ENCODE measurements at regions not wholly inside any gene's neighbourhood (a gene's known extent, or its start where the extent isn't known, plus 50 kb on each side); places are given as distances from the start of the nearest gene placed in this dataset.

- Histone ChIP-seq H3K9ac (ENCODE audit: insufficient read depth in 1 of 2, low read depth in 2 of 2, low read length in 2 of 2) (no peak overlapping the region), H4K20me1 (replicated peaks; ENCODE audit: control insufficient read depth, insufficient read depth, low read length) (no peaks in the 10 kb centered on the region), H3K4me2 (ENCODE audit: insufficient read depth, low read length) (no peak overlapping the region), H3K4me3 (no peak overlapping the region), H3K9me1 (ENCODE audit: control insufficient read depth, insufficient read depth, low read length) (no peaks in the 10 kb centered on the region), H3K27ac (ENCODE audit: extremely low read depth, low read depth, low read length) (no peak overlapping the region), H3K79me2 (ENCODE audit: control insufficient read depth, insufficient read depth, low read length) (no peaks in the 10 kb centered on the region), H3K4me1 (replicated peaks in 1 of 2; ENCODE audit: control insufficient read depth in 2 of 2, insufficient read depth in 2 of 2, low read length in 2 of 2) (no peaks in the 10 kb centered on the region), H2AFZ (ENCODE audit: low read depth, low read length) (no peak overlapping the region), H3K9me3 (replicated peaks; ENCODE audit: control insufficient read depth, insufficient read depth, low read depth, low read length) (no peaks in the 10 kb centered on the region), H3K27me3 (ENCODE audit: control insufficient read depth in 2 of 2, insufficient read depth in 2 of 2, low read length in 2 of 2) (no peaks in the 10 kb centered on the region), H3K36me3 (ENCODE audit: control insufficient read depth, insufficient read depth, low read length) (no peaks in the 10 kb centered on the region)
- WGBS (ENCODE audit: insufficient coverage, low coverage, missing lambda C conversion rate) = 0% methylated on average over 1 of the region's 1 CpG
- FAIRE-seq = no peak
- POLR2A ChIA-PET = no interaction called here
- in situ Hi-C loops (cut with MboI) (no loop called here), intact Hi-C loops (cut with micrococcal nuclease) (no loop called here)
- no peak for ATAC-seq
- DNase-seq (ENCODE audit: extremely low read depth in 1 of 4, low spot score in 3 of 4) = no peak
- TF ChIP-seq ZNF699 (CRISPR knock-in tag; IDR thresholded peaks at IDR 0.05; ENCODE audit: insufficient replicate concordance) (no peak), GATAD2B (IDR thresholded peaks at IDR 0.05; ENCODE audit: borderline replicate concordance) (no peak), ZC3H8 (IDR thresholded peaks at IDR 0.05) (no peak), PHTF2 (CRISPR knock-in tag; IDR thresholded peaks at IDR 0.05) (no peak), HNRNPLL (IDR thresholded peaks at IDR 0.05; ENCODE audit: low read depth, low read length, poor library complexity, severe bottlenecking) (no peak), RFX1 (IDR thresholded peaks at IDR 0.05) (no peak), ZNF77 (CRISPR knock-in tag; IDR thresholded peaks at IDR 0.05) (no peak), ELF2 (CRISPR knock-in tag; IDR thresholded peaks at IDR 0.05) (no peak), ZNF384 (IDR thresholded peaks at IDR 0.05; ENCODE audit: low read depth, low read length) (no peak), ZNF644 (tag; IDR thresholded peaks at IDR 0.05; ENCODE audit: low read depth) (no peak), C11orf30 (IDR thresholded peaks at IDR 0.05; ENCODE audit: low read depth) (no peak), COPS2 (conservative IDR thresholded peaks at IDR 0.05) (no peak), FOXJ3 (CRISPR knock-in tag; IDR thresholded peaks at IDR 0.05) (no peak), CBX5 (IDR thresholded peaks at IDR 0.05; ENCODE audit: borderline replicate concordance, low read depth) (no peak), TOE1 (IDR thresholded peaks at IDR 0.05; ENCODE audit: borderline replicate concordance) (no peak), TOE1 (CRISPR knock-in tag; IDR thresholded peaks at IDR 0.05; ENCODE audit: borderline replicate concordance, low read depth) (no peak), HINFP (tag; conservative IDR thresholded peaks at IDR 0.05; ENCODE audit: low read depth) (no peak), CXXC5 (CRISPR knock-in tag; IDR thresholded peaks at IDR 0.05) (no peak), ATF2 (CRISPR knock-in tag; IDR thresholded peaks at IDR 0.05) (no peak), SMARCA5 (IDR thresholded peaks at IDR 0.05) (no peak)
- no TSS peak for BruUV-seq (replicated peaks)
- CTCF ChIA-PET (ENCODE audit: low intra/inter-chr PET ratio) = no interaction called here
These were observed 661.5 kb downstream of the TLE4 start for GRCh38 chr9:80233102-80233843.
